H1 (cell line): ENCODE measurements at regions not wholly inside any gene's neighbourhood (a gene's known extent, or its start where the extent isn't known, plus 50 kb on each side); places are given as distances from the start of the nearest gene placed in this dataset.

Source experiments
- CTCF ChIA-PET: fragments of 300-600 bp; sonication (Branson Sonifier 250); formaldehyde crosslinking; loops from one replicate; lab custom pipeline; 2021; ENCODE audit not compliant: partially characterized antibody; lab: Charles Lee
- POLR2A ChIA-PET: fragments of 300-600 bp; sonication (Branson Sonifier 250); formaldehyde crosslinking; loops from one replicate; lab custom pipeline; 2021; ENCODE audit warnings: inconsistent platforms; ENCODE audit not compliant: partially characterized antibody; lab: Charles Lee
- DNase-seq, 2 experiments: peaks; one replicate each; pipeline versions ENCODE4 v3.0.0 to v3.0.0-alpha.2; 2010 to 2022; ENCODE audit warnings: low spot score in 2 of 2, low read depth in 1 of 2, mixed read lengths in 1 of 2
- FAIRE-seq: peaks from 2 replicates; lab custom pipeline; 2011; peaks lifted over from hg19 to GRCh38; lab: Jason Lieb, UNC
- H2AFZ ChIP-seq: 2 replicates; pipeline ENCODE4 v1.8.1; 2012; ENCODE audit warnings: low read length, inconsistent platforms
- H2AK5ac ChIP-seq: 2 replicates; pipeline ENCODE4 v1.6.1; 2013; ENCODE audit warnings: low read depth, low read length
- H2BK120ac ChIP-seq: replicated peaks from 2 replicates; pipeline ENCODE3; 2013; ENCODE audit warnings: low read depth, low read length, inconsistent platforms
- H2BK12ac ChIP-seq: 2 replicates; pipeline ENCODE4 v1.6.1; 2013; ENCODE audit warnings: low read depth, low read length
- H2BK15ac ChIP-seq: 2 replicates; pipeline ENCODE4 v1.6.1; 2013; ENCODE audit warnings: low read length
- H2BK20ac ChIP-seq: 2 replicates; pipeline ENCODE4 v1.6.1; 2013; ENCODE audit warnings: low read length
- H2BK5ac ChIP-seq: 2 replicates; pipeline ENCODE4 v1.6.1; 2013; ENCODE audit warnings: low read depth, low read length
- H3K14ac ChIP-seq: 2 replicates; pipeline ENCODE4 v1.6.1; 2013; ENCODE audit warnings: inconsistent platforms; ENCODE audit not compliant: insufficient read length
- H3K18ac ChIP-seq: 2 replicates; pipeline ENCODE4 v1.6.1; 2013; ENCODE audit warnings: low read length; ENCODE audit errors: extremely low read depth
- H3K23ac ChIP-seq: 2 replicates; pipeline ENCODE4 v1.6.1; 2013; ENCODE audit warnings: inconsistent platforms; ENCODE audit not compliant: insufficient read length
- H3K23me2 ChIP-seq: 2 replicates; pipeline ENCODE4 v1.6.1; 2013; ENCODE audit warnings: low read depth, low read length
- H3K27ac ChIP-seq: 2 replicates; pipeline ENCODE4 v1.6.1; 2011; ENCODE audit warnings: low read depth, low read length, inconsistent platforms
- H3K27me3 ChIP-seq, 4 experiments: replicated peaks in 1 of 4; 1 replicate in 1 of 4; 2 replicates in 3 of 4; pipeline versions ENCODE4 v1.6.1 to v1.8.1; 2011 to 2013; ENCODE audit warnings: low read length in 3 of 4, mild to moderate bottlenecking in 3 of 4, inconsistent platforms in 2 of 4, mixed read lengths in 2 of 4, moderate library complexity in 1 of 4; ENCODE audit not compliant: control insufficient read depth in 3 of 4, insufficient read depth in 3 of 4; ENCODE audit errors: extremely low read depth in 1 of 4
- H3K36me3 ChIP-seq, 4 experiments: 2 replicates each; pipeline versions ENCODE4 v1.6.1 to v1.8.1; 2011 to 2013; ENCODE audit warnings: mild to moderate bottlenecking in 4 of 4, low read length in 3 of 4, moderate library complexity in 2 of 4, control low read depth in 1 of 4, inconsistent platforms in 1 of 4; ENCODE audit not compliant: insufficient read depth in 4 of 4, control insufficient read depth in 2 of 4
- H3K4ac ChIP-seq: replicated peaks from 2 replicates; pipeline ENCODE3; 2013; ENCODE audit warnings: low read length, low read depth, mixed read lengths, inconsistent platforms; ENCODE audit not compliant: insufficient read length
- H3K4me1 ChIP-seq, 4 experiments: replicated peaks in 1 of 4; 1 replicate in 1 of 4; 2 replicates in 3 of 4; pipeline versions ENCODE4 v1.6.1 to v1.8.1; 2011 to 2013; ENCODE audit warnings: low read length in 3 of 4, inconsistent platforms in 2 of 4, mixed read lengths in 1 of 4; ENCODE audit not compliant: insufficient read depth in 4 of 4, control insufficient read depth in 3 of 4
- H3K4me2 ChIP-seq, 2 experiments: 2 replicates each; pipeline versions ENCODE4 v1.6.1 to v1.8.1; 2011 to 2013; ENCODE audit warnings: low read depth in 2 of 2, low read length in 2 of 2, control low read depth in 1 of 2, inconsistent platforms in 1 of 2, mild to moderate bottlenecking in 1 of 2; ENCODE audit not compliant: insufficient read depth in 1 of 2
- H3K4me3 ChIP-seq, 4 experiments: fragments of 200-600, 300-600 bp in 1 of 4; sonication (generic), shearing (Covaris generic), sonication (Bioruptor Twin) in 1 of 4; 2 replicates each; pipeline versions ENCODE4 v1.5.1 to v1.8.1; 2011 to 2016; ENCODE audit warnings: low read length in 4 of 4, low read depth in 3 of 4, control low read depth in 2 of 4, inconsistent platforms in 2 of 4, mild to moderate bottlenecking in 2 of 4, mixed read lengths in 1 of 4, moderate library complexity in 1 of 4; ENCODE audit not compliant: insufficient read depth in 2 of 4; ENCODE audit errors: extremely low read depth in 1 of 4
- H3K56ac ChIP-seq: replicated peaks from 2 replicates; pipeline ENCODE3; 2013; ENCODE audit warnings: low read depth, mild to moderate bottlenecking, mixed read lengths, low read length, inconsistent platforms; ENCODE audit not compliant: insufficient read length
- H3K79me1 ChIP-seq: 2 replicates; pipeline ENCODE4 v1.6.1; 2013; ENCODE audit warnings: low read depth, low read length, control low read depth
- H3K79me2 ChIP-seq, 2 experiments: 2 replicates each; pipeline versions ENCODE4 v1.6.1 to v1.8.1; 2012 to 2013; ENCODE audit warnings: low read length in 2 of 2, mild to moderate bottlenecking in 2 of 2, inconsistent platforms in 1 of 2; ENCODE audit not compliant: insufficient read depth in 2 of 2, control insufficient read depth in 1 of 2
- H3K9ac ChIP-seq, 4 experiments: replicated peaks in 1 of 4; 1 replicate in 1 of 4; 2 replicates in 3 of 4; pipeline versions ENCODE4 v1.6.1 to v1.8.1; 2011 to 2013; ENCODE audit warnings: low read depth in 3 of 4, low read length in 3 of 4, control low read depth in 2 of 4, mild to moderate bottlenecking in 2 of 4, moderate library complexity in 2 of 4, inconsistent platforms in 1 of 4; ENCODE audit errors: extremely low read depth in 1 of 4
- H3K9me3 ChIP-seq, 2 experiments: 2 replicates each; pipeline versions ENCODE4 v1.6.1 to v1.8.1; 2012 to 2013; ENCODE audit warnings: mild to moderate bottlenecking in 2 of 2, moderate library complexity in 2 of 2, control low read depth in 1 of 2, inconsistent platforms in 1 of 2, low read depth in 1 of 2, low read length in 1 of 2, mixed read lengths in 1 of 2; ENCODE audit not compliant: insufficient read depth in 2 of 2
- H4K20me1 ChIP-seq, 2 experiments: replicated peaks in 1 of 2; 2 replicates each; pipeline versions ENCODE3 to v1.8.1; 2011 to 2013; ENCODE audit warnings: inconsistent platforms in 2 of 2, low read length in 2 of 2, mild to moderate bottlenecking in 1 of 2; ENCODE audit not compliant: insufficient read depth in 2 of 2, control insufficient read depth in 1 of 2
- H4K5ac ChIP-seq: 2 replicates; pipeline ENCODE4 v1.6.1; 2013; ENCODE audit warnings: low read length, low read depth, mixed read lengths, inconsistent platforms; ENCODE audit not compliant: insufficient read length
- H4K8ac ChIP-seq: 2 replicates; pipeline ENCODE4 v1.8.0; 2013; ENCODE audit warnings: mild to moderate bottlenecking, moderate library complexity, low read length, inconsistent platforms; ENCODE audit not compliant: insufficient read depth; ENCODE audit errors: extremely low read depth
- H4K91ac ChIP-seq: replicated peaks from 2 replicates; pipeline ENCODE3; 2013; ENCODE audit warnings: low read length, mixed read lengths, inconsistent platforms; ENCODE audit not compliant: insufficient read length
- ASH2L ChIP-seq: fragments of 200-600, 300-600 bp; sonication (generic); IDR thresholded peaks from one replicate; pipeline ENCODE4 v1.7.1; 2017; ENCODE audit warnings: low read length
- CEBPB ChIP-seq: IDR thresholded peaks from 2 replicates; pipeline ENCODE4 v1.6.1; 2012; ENCODE audit warnings: low read depth, low read length
- CHD1 ChIP-seq: IDR thresholded peaks from 2 replicates; pipeline ENCODE4 v1.6.1; 2012; ENCODE audit warnings: low read depth, low read length, improper control_type of control experiment
- ZNF274 ChIP-seq: IDR thresholded peaks from 2 replicates; pipeline ENCODE4 v1.7.0; 2012; ENCODE audit warnings: low read length, borderline replicate concordance; ENCODE audit errors: extremely low read depth
- WGBS, 2 experiments: shearing (Covaris generic) in 1 of 2; methylation state at CpG; one replicate each; pipeline versions ENCODE4 v1.1.6 to v1.1.7; 2013 to 2015; ENCODE audit warnings: low lambda C conversion rate in 2 of 2, mixed read lengths in 2 of 2, inconsistent platforms in 1 of 2, low coverage in 1 of 2, missing lambda C conversion rate in 1 of 2; ENCODE audit not compliant: insufficient replicate concordance in 2 of 2, insufficient coverage in 1 of 2, insufficient read length in 1 of 2; ENCODE audit errors: extremely low coverage in 1 of 2, missing lambda C conversion rate in 1 of 2; 5-methylcytosine and 5-hydroxymethylcytosine counted together
- TF ChIP-seq, protein P1 (sequence below): IDR thresholded peaks from 2 replicates; pipeline ENCODE4 v1.6.1; 2012; ENCODE audit warnings: low read length, inconsistent platforms

- Histone ChIP-seq H3K27ac (no peak overlapping the region), H3K9me3 (no peaks in the 10 kb centered on the region), H3K4me3 (no peak overlapping the region), H3K79me1 (no peaks in the 10 kb centered on the region), H3K4me2 (no peak overlapping the region)
- POLR2A ChIA-PET = no interaction called here
- FAIRE-seq = no peak
- TF ChIP-seq ASH2L (no peak), CEBPB (peak; percentile 92), CHD1 (no peak), ZNF274 (no peak)
- TF ChIP-seq, protein P1, sequence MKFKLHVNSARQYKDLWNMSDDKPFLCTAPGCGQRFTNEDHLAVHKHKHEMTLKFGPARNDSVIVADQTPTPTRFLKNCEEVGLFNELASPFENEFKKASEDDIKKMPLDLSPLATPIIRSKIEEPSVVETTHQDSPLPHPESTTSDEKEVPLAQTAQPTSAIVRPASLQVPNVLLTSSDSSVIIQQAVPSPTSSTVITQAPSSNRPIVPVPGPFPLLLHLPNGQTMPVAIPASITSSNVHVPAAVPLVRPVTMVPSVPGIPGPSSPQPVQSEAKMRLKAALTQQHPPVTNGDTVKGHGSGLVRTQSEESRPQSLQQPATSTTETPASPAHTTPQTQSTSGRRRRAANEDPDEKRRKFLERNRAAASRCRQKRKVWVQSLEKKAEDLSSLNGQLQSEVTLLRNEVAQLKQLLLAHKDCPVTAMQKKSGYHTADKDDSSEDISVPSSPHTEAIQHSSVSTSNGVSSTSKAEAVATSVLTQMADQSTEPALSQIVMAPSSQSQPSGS = no peak
- TF ChIP-seq, all 59 proteins: peak for 1
- no peaks in the 10 kb centered on the region for H3K36me3 ChIP-seq
- H2BK12ac ChIP-seq = no peak overlapping the region
- H3K9ac ChIP-seq = no peak overlapping the region
- H2BK20ac ChIP-seq = no peak overlapping the region
- H3K56ac ChIP-seq = no peak overlapping the region
- no peak overlapping the region for H2BK120ac ChIP-seq
- no peak overlapping the region for H2AFZ ChIP-seq
- H3K18ac ChIP-seq = no peak overlapping the region
- no peak overlapping the region for H4K91ac ChIP-seq
- H3K27me3 ChIP-seq = no peaks in the 10 kb centered on the region
- no peaks in the 10 kb centered on the region for H3K4me1 ChIP-seq
- no peak overlapping the region for H3K4ac ChIP-seq
- H2BK15ac ChIP-seq = no peak overlapping the region
- CTCF ChIA-PET = interaction anchor here (0.7 to 1.3 kb wide), 2 partner anchors 20 to 202 kb away, joined by 3 read pairs; no protein-coding TSS in a partner anchor
- H2AK5ac ChIP-seq = no peak overlapping the region
- 80% methylated on average over 3 of the region's 3 CpGs; no CpG with 5 or more reads in 1 of the 2 experiments for WGBS, 2 experiments
- no peak overlapping the region for H2BK5ac ChIP-seq
- no peak overlapping the region for H4K8ac ChIP-seq
- H4K20me1 ChIP-seq = no peaks in the 10 kb centered on the region
- DNase-seq = no peak
- H3K79me2 ChIP-seq = no peaks in the 10 kb centered on the region
- H3K23ac ChIP-seq = no peak overlapping the region
- H3K14ac ChIP-seq = no peak overlapping the region
- H3K23me2 ChIP-seq = no peaks in the 10 kb centered on the region
- no peak overlapping the region for H4K5ac ChIP-seq
Measured at GRCh38 chr2:153307223-153307622, 171.3 kb downstream of the RPRM start.
